H9 (cell line): ENCODE measurements at regions not wholly inside any gene's neighbourhood (a gene's known extent, or its start where the extent isn't known, plus 50 kb on each side); places are given as distances from the start of the nearest gene placed in this dataset.

ENCODE experiments used
- DNase-seq: peaks from one replicate; pipeline ENCODE4 v3.0.0-alpha.2; 2017
- H2AFZ ChIP-seq: one replicate; pipeline ENCODE4 v1.6.1; 2013; ENCODE audit warnings: mild to moderate bottlenecking, low read length, control low read depth, moderate library complexity
- H2AK5ac ChIP-seq: 2 replicates; pipeline ENCODE4 v1.6.1; 2013; ENCODE audit warnings: low read length, control low read depth, mixed read lengths; ENCODE audit not compliant: insufficient read length
- H2BK120ac ChIP-seq: one replicate; pipeline ENCODE4 v1.6.1; 2013; ENCODE audit warnings: low read depth, mild to moderate bottlenecking, low read length, control low read depth, inconsistent platforms; ENCODE audit not compliant: poor library complexity, severe bottlenecking
- H2BK12ac ChIP-seq: 2 replicates; pipeline ENCODE4 v1.6.1; 2013; ENCODE audit warnings: low read length, control low read depth, mixed read lengths, low read depth; ENCODE audit not compliant: insufficient read length
- H2BK15ac ChIP-seq: 2 replicates; pipeline ENCODE4 v1.6.1; 2013; ENCODE audit warnings: low read depth, low read length, control low read depth
- H2BK20ac ChIP-seq: one replicate; pipeline ENCODE4 v1.6.1; 2013; ENCODE audit warnings: low read depth, mild to moderate bottlenecking, low read length, control low read depth, inconsistent platforms; ENCODE audit not compliant: poor library complexity, severe bottlenecking
- H2BK5ac ChIP-seq: 2 replicates; pipeline ENCODE4 v1.6.1; 2013; ENCODE audit warnings: low read length, control low read depth, mixed read lengths; ENCODE audit not compliant: insufficient read length
- H3K14ac ChIP-seq: 2 replicates; pipeline ENCODE4 v1.6.1; 2013; ENCODE audit warnings: low read length, control low read depth; ENCODE audit not compliant: insufficient read depth
- H3K18ac ChIP-seq: 2 replicates; pipeline ENCODE4 v1.6.1; 2013; ENCODE audit warnings: low read depth, mild to moderate bottlenecking, mixed read lengths, low read length, control low read depth; ENCODE audit not compliant: insufficient read length
- H3K23ac ChIP-seq: 2 replicates; pipeline ENCODE4 v1.6.1; 2013; ENCODE audit warnings: low read length, control low read depth, mixed read lengths, low read depth; ENCODE audit not compliant: insufficient read length
- H3K23me2 ChIP-seq: 2 replicates; pipeline ENCODE4 v1.6.1; 2013; ENCODE audit warnings: low read depth, mild to moderate bottlenecking, mixed read lengths, low read length, control low read depth; ENCODE audit not compliant: insufficient read length, poor library complexity, severe bottlenecking
- H3K27ac ChIP-seq: 2 replicates; pipeline ENCODE4 v1.5.1; 2013; ENCODE audit warnings: low read length, control low read depth, mixed read lengths, low read depth; ENCODE audit not compliant: insufficient read length
- H3K27me3 ChIP-seq: 2 replicates; pipeline ENCODE4 v1.6.1; 2013; ENCODE audit warnings: low read length, control low read depth, inconsistent platforms; ENCODE audit not compliant: insufficient read depth
- H3K4ac ChIP-seq: 2 replicates; pipeline ENCODE4 v1.6.1; 2013; ENCODE audit warnings: low read depth, mild to moderate bottlenecking, control low read depth, inconsistent platforms, low read length, moderate library complexity
- H3K4me1 ChIP-seq: 2 replicates; pipeline ENCODE4 v1.6.1; 2013; ENCODE audit warnings: low read length, control low read depth, inconsistent platforms; ENCODE audit not compliant: insufficient read depth
- H3K4me2 ChIP-seq: 2 replicates; pipeline ENCODE4 v1.6.1; 2013; ENCODE audit warnings: low read length, control low read depth, mixed read lengths; ENCODE audit not compliant: insufficient read length, insufficient read depth
- H3K56ac ChIP-seq: 2 replicates; pipeline ENCODE4 v1.6.1; 2013; ENCODE audit warnings: low read depth, mild to moderate bottlenecking, mixed read lengths, low read length, control low read depth; ENCODE audit not compliant: insufficient read length
- H3K79me1 ChIP-seq: 2 replicates; pipeline ENCODE4 v1.6.1; 2013; ENCODE audit warnings: low read depth, mild to moderate bottlenecking, moderate library complexity, low read length, control low read depth, inconsistent platforms; ENCODE audit not compliant: insufficient read depth, poor library complexity, severe bottlenecking
- H3K79me2 ChIP-seq: 2 replicates; pipeline ENCODE4 v1.6.1; 2013; ENCODE audit warnings: low read length, control low read depth, inconsistent platforms; ENCODE audit not compliant: insufficient read depth
- H3K9ac ChIP-seq: 2 replicates; pipeline ENCODE4 v1.6.1; 2013; ENCODE audit warnings: low read length, control low read depth, mixed read lengths; ENCODE audit not compliant: insufficient read length; ENCODE audit errors: extremely low read depth
- H3K9me3 ChIP-seq: one replicate; pipeline ENCODE4 v1.6.1; 2013; ENCODE audit warnings: low read depth, low read length, inconsistent platforms; ENCODE audit not compliant: control insufficient read depth
- H3T11ph ChIP-seq: one replicate; pipeline ENCODE4 v1.6.1; 2013; ENCODE audit warnings: mild to moderate bottlenecking, low read length, control low read depth, inconsistent platforms
- H4K20me1 ChIP-seq: one replicate; pipeline ENCODE4 v1.6.1; 2013; ENCODE audit not compliant: control insufficient read depth, insufficient read length, insufficient read depth
- H4K5ac ChIP-seq: 2 replicates; pipeline ENCODE4 v1.6.1; 2013; ENCODE audit warnings: low read depth, mild to moderate bottlenecking, mixed read lengths, low read length, control low read depth; ENCODE audit not compliant: insufficient read length
- H4K8ac ChIP-seq: replicated peaks from 2 replicates; pipeline ENCODE4 v1.6.1; 2013; ENCODE audit warnings: low read length, control low read depth, mixed read lengths, low read depth; ENCODE audit not compliant: insufficient read length
- H4K91ac ChIP-seq: 2 replicates; pipeline ENCODE4 v1.6.1; 2013; ENCODE audit warnings: low read depth, mild to moderate bottlenecking, moderate library complexity, mixed read lengths, low read length, control low read depth; ENCODE audit not compliant: insufficient read length
- H3K27ac Mint-ChIP-seq, 3 experiments: 2 replicates in 2 of 3; 3 replicates in 1 of 3; pipeline ENCODE4 v1.8.0; 2020 to 2021; ENCODE audit warnings: mixed read lengths in 3 of 3, mild to moderate bottlenecking in 1 of 3, moderate library complexity in 1 of 3
- H3K27me3 Mint-ChIP-seq: 2 replicates; pipeline ENCODE4 v1.8.0; 2021; ENCODE audit warnings: low read depth, mild to moderate bottlenecking, moderate library complexity, mixed read lengths
- H3K36me3 Mint-ChIP-seq, 3 experiments: 2 replicates in 2 of 3; 3 replicates in 1 of 3; pipeline ENCODE4 v1.8.0; 2020 to 2021; ENCODE audit warnings: low read depth in 3 of 3, mixed read lengths in 3 of 3; ENCODE audit not compliant: insufficient read depth in 1 of 3
- H3K4me1 Mint-ChIP-seq, 2 experiments: 2 replicates each; pipeline ENCODE4 v1.8.0; 2020; ENCODE audit warnings: mixed read lengths in 2 of 2
- H3K4me3 Mint-ChIP-seq, 2 experiments: 2 replicates in 1 of 2; 3 replicates in 1 of 2; pipeline ENCODE4 v1.8.0; 2020 to 2021; ENCODE audit warnings: mild to moderate bottlenecking in 2 of 2, mixed read lengths in 2 of 2, moderate library complexity in 1 of 2
- H3K9me3 Mint-ChIP-seq, 2 experiments: 2 replicates in 1 of 2; 3 replicates in 1 of 2; pipeline ENCODE4 v1.8.0; 2020; ENCODE audit warnings: mild to moderate bottlenecking in 2 of 2, mixed read lengths in 2 of 2, moderate library complexity in 1 of 2
- WGBS: extraction: QIAGEN DNeasy Blood & Tissue Kit; methylation state at CpG from one replicate; pipeline ENCODE4 v1.1.7; 2013; ENCODE audit warnings: missing lambda C conversion rate, low lambda C conversion rate, mixed read lengths; ENCODE audit not compliant: insufficient read length; ENCODE audit errors: extremely low coverage; 5-methylcytosine and 5-hydroxymethylcytosine counted together
- TF ChIP-seq, protein P1 (sequence below): fragments of 200-600 bp; sonication (generic); conservative IDR thresholded peaks from 3 replicates; pipeline ENCODE4 v1.8.0; 2021; ENCODE audit warnings: antibody characterized with exemption, mild to moderate bottlenecking

DNA sequence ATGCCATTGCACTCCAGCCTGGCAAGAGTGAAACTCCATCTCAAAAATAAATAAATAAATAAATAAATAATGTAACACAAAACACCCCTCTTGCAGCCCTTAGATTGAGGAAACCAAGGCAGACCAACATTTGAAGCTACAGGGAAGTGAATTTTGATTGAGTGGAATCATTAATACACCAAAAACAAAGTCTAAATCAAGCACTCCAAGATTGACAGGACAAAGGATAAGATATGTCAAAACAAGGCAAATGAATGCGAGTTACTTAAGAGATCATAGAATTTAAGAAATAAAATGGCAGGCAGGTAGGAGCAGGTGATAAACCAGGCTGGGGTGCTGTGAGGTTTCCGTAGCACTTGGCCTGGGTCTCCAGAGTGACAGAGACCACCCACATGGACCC, 54.9 kb upstream of the RAB12 start:
- Mint-ChIP-seq H3K27me3 (no peaks in the 10 kb centered on the region; the same call in none of the 2 replicates), H3K36me3 (no peaks in the 10 kb centered on the region)

More for the DNA sequence above, 54.9 kb upstream of the RAB12 start:
- H3K79me1 ChIP-seq: no peaks in the 10 kb centered on the region
- TF ChIP-seq, protein P1, sequence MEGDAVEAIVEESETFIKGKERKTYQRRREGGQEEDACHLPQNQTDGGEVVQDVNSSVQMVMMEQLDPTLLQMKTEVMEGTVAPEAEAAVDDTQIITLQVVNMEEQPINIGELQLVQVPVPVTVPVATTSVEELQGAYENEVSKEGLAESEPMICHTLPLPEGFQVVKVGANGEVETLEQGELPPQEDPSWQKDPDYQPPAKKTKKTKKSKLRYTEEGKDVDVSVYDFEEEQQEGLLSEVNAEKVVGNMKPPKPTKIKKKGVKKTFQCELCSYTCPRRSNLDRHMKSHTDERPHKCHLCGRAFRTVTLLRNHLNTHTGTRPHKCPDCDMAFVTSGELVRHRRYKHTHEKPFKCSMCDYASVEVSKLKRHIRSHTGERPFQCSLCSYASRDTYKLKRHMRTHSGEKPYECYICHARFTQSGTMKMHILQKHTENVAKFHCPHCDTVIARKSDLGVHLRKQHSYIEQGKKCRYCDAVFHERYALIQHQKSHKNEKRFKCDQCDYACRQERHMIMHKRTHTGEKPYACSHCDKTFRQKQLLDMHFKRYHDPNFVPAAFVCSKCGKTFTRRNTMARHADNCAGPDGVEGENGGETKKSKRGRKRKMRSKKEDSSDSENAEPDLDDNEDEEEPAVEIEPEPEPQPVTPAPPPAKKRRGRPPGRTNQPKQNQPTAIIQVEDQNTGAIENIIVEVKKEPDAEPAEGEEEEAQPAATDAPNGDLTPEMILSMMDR: no peak
- no peak overlapping the region for H3T11ph ChIP-seq
- H3K23me2 ChIP-seq: no peaks in the 10 kb centered on the region
- no peak overlapping the region for H4K91ac ChIP-seq
- DNase-seq: no peak
- no peak overlapping the region for H2BK120ac ChIP-seq
- no peak overlapping the region for H4K8ac ChIP-seq
- H3K27me3 ChIP-seq: no peaks in the 10 kb centered on the region
- no peak overlapping the region for H2AK5ac ChIP-seq
- no peak overlapping the region for H3K27ac ChIP-seq
- H3K9me3 ChIP-seq: no peaks in the 10 kb centered on the region
- 0 out of 7 replicates have a peak overlapping the region, but pooled peaks of 1 of the 3 experiments have one; percentile 68 for H3K27ac Mint-ChIP-seq
- H3K56ac ChIP-seq: no peak overlapping the region
- no peaks in the 10 kb centered on the region for H4K20me1 ChIP-seq
- no CpG with 5 or more reads among the region's 2 CpGs for WGBS
- H3K23ac ChIP-seq: no peak overlapping the region
- H2BK5ac ChIP-seq: no peak overlapping the region
- no peak overlapping the region for H3K9ac ChIP-seq
- H2AFZ ChIP-seq: no peak overlapping the region
- H3K4me1 ChIP-seq: no peaks in the 10 kb centered on the region; the same call in 1 of the 2 replicates
- no peak overlapping the region for H4K5ac ChIP-seq
- H2BK12ac ChIP-seq: no peak overlapping the region
- H3K18ac ChIP-seq: no peak overlapping the region
- H2BK20ac ChIP-seq: no peak overlapping the region
- no peak overlapping the region for H3K4me2 ChIP-seq
- H3K9me3 Mint-ChIP-seq: no peaks in the 10 kb centered on the region
- H2BK15ac ChIP-seq: no peak overlapping the region
- H3K4ac ChIP-seq: no peak overlapping the region
- peaks cover 6 to 11% of the 10 kb centered on the region in 2 experiments; a peak in 3 of 4 replicates for H3K4me1 Mint-ChIP-seq
- H3K14ac ChIP-seq: no peak overlapping the region
- no peaks in the 10 kb centered on the region for H3K79me2 ChIP-seq
- H3K4me3 Mint-ChIP-seq: no peak overlapping the region
